Ishikawa (cell line): ENCODE measurements at regions not wholly inside any gene's neighbourhood (a gene's known extent, or its start where the extent isn't known, plus 50 kb on each side); places are given as distances from the start of the nearest gene placed in this dataset.

Experiments used
- CEBPB ChIP-seq: IDR thresholded peaks from 2 replicates; pipeline ENCODE4 v1.6.1; 2012
- CREB1 ChIP-seq: IDR thresholded peaks from 2 replicates; pipeline ENCODE4 v1.6.1; 2012; ENCODE audit warnings: low read depth
- EGR1 ChIP-seq: IDR thresholded peaks from 2 replicates; pipeline ENCODE4 v1.6.1; 2012
- EP300 ChIP-seq: IDR thresholded peaks from 2 replicates; pipeline ENCODE4 v1.6.1; 2012; ENCODE audit warnings: borderline replicate concordance
- FOXM1 ChIP-seq: IDR thresholded peaks from 2 replicates; pipeline ENCODE4 v1.6.1; 2012; ENCODE audit warnings: low read depth, borderline replicate concordance
- NFIC ChIP-seq: IDR thresholded peaks from 2 replicates; pipeline ENCODE4 v1.6.1; 2012
- RAD21 ChIP-seq: IDR thresholded peaks from 2 replicates; pipeline ENCODE4 v1.6.1; 2012; ENCODE audit warnings: low read depth
- REST ChIP-seq: IDR thresholded peaks from 2 replicates; pipeline ENCODE4 v1.6.1; 2012; ENCODE audit warnings: low read depth, mild to moderate bottlenecking
- TAF1 ChIP-seq: IDR thresholded peaks from 2 replicates; pipeline ENCODE4 v1.6.1; 2012; ENCODE audit warnings: low read depth, mild to moderate bottlenecking
- TCF12 ChIP-seq: IDR thresholded peaks from 2 replicates; pipeline ENCODE4 v1.6.1; 2012; ENCODE audit warnings: low read depth
- TEAD4 ChIP-seq: IDR thresholded peaks from 2 replicates; pipeline ENCODE4 v1.6.1; 2012
- YY1 ChIP-seq: IDR thresholded peaks from 2 replicates; pipeline ENCODE4 v1.6.1; 2012; ENCODE audit warnings: low read depth
- ZBTB7A ChIP-seq: IDR thresholded peaks from 2 replicates; pipeline ENCODE4 v1.6.1; 2012; ENCODE audit warnings: low read depth
- TF ChIP-seq, protein P1 (sequence below): IDR thresholded peaks from 2 replicates; pipeline ENCODE4 v1.6.1; 2012
- TF ChIP-seq, protein P2 (sequence below): IDR thresholded peaks from 2 replicates; pipeline ENCODE4 v1.6.1; 2012

- no peak for TF ChIP-seq EGR1
- no peak for TF ChIP-seq TEAD4
- no peak for TF ChIP-seq REST
- no peak for TF ChIP-seq TAF1
- TF ChIP-seq NFIC = no peak
Measured at GRCh38 chr1:192439373-192440025, 122.7 kb downstream of the RGS21 start.

GRCh38 chr1:192441492-192441891 lies 124.7 kb downstream of the RGS21 start:
- TF ChIP-seq TEAD4 (no peak), REST (no peak), FOXM1 (no peak), EP300 (no peak), TCF12 (no peak), TAF1 (no peak), EGR1 (no peak)
- TF ChIP-seq, protein P1, sequence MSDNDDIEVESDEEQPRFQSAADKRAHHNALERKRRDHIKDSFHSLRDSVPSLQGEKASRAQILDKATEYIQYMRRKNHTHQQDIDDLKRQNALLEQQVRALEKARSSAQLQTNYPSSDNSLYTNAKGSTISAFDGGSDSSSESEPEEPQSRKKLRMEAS = no peak
- TF ChIP-seq, protein P2, sequence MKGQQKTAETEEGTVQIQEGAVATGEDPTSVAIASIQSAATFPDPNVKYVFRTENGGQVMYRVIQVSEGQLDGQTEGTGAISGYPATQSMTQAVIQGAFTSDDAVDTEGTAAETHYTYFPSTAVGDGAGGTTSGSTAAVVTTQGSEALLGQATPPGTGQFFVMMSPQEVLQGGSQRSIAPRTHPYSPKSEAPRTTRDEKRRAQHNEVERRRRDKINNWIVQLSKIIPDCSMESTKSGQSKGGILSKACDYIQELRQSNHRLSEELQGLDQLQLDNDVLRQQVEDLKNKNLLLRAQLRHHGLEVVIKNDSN = no peak

DNA sequence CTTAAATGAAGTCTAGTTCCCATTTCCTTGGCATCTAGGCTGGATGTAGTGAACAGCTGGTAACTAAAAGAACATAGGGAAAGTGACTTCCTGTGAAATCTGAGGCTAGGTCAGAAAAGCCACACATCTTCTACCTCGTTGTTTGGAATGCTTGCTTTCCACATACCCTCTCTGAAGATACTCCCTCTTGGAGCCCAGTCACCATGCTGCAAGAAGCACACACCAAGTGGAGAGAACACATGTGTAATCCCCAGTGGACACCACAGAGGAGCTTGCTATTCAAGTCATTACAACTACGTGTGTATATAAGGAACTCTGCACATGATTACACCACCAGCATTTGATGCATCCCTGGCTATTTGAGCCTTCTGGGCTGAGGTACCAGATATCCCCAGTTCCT lies 125.9 kb downstream of the RGS21 start:
- TF ChIP-seq TCF12 = no peak
- TF ChIP-seq RAD21 = no peak
- TF ChIP-seq TAF1 = no peak
- TF ChIP-seq EP300 = no peak
- TF ChIP-seq EGR1 = no peak
- no peak for TF ChIP-seq TEAD4
- no peak for TF ChIP-seq YY1
- TF ChIP-seq CREB1 = no peak
- no peak for TF ChIP-seq CEBPB
- TF ChIP-seq, protein P1 = no peak
- TF ChIP-seq ZBTB7A = no peak
- TF ChIP-seq FOXM1 = no peak
- TF ChIP-seq NFIC = no peak
- TF ChIP-seq, protein P2 = no peak

DNA sequence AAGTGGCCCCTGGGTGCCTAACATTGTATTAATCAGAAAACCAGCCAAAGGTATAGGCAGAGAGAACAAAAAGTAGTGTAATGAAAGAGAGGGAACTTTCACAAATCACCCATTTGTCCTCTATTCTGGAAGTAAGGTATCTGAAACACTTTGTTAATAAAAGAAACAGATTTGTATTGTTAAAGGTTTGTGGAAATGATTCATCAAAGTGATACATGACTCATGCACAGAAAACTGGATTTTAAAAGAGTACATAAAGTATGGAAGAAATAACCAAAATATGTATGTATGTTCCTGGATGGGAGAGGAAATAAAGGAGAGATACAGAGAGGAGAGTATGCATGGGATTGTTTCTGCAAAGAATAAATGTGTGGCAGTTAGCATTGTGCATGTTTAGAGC lies 126.8 kb downstream of the RGS21 start:
- no peak for TF ChIP-seq TEAD4

- no peak for TF ChIP-seq CEBPB
- TF ChIP-seq NFIC = no peak
- TF ChIP-seq CREB1 = no peak
- no peak for TF ChIP-seq TAF1
- TF ChIP-seq TEAD4 = no peak
- TF ChIP-seq ZBTB7A = no peak
- no peak for TF ChIP-seq RAD21
- TF ChIP-seq, protein P2 = no peak
- TF ChIP-seq YY1 = no peak
- TF ChIP-seq, protein P1 = no peak
- no peak for TF ChIP-seq EP300
- TF ChIP-seq FOXM1 = no peak
- TF ChIP-seq REST = no peak
- no peak for TF ChIP-seq TCF12
- TF ChIP-seq EGR1 = no peak
Measured at GRCh38 chr1:192445241-192445640, 128.4 kb downstream of the RGS21 start.
